RKO (cell line): ENCODE measurements at regions not wholly inside any gene's neighbourhood (a gene's known extent, or its start where the extent isn't known, plus 50 kb on each side); places are given as distances from the start of the nearest gene placed in this dataset.
"Not testable (repeated sequence)": the region's sequence is repeated elsewhere in the genome, so short reads cannot be mapped to it uniquely, and the experiment has no call there.

Source experiments
- DNase-seq: peaks from one replicate; pipeline ENCODE4 v3.0.0-alpha.2; 2016; ENCODE audit warnings: low spot score

- not testable (repeated sequence) for DNase-seq
Observed at GRCh38 chr12:23253910-23254309, 628.9 kb downstream of the ETNK1 start.

GRCh38 chr12:23259558-23259957 is 634.6 kb downstream of the ETNK1 start:
- no peak for DNase-seq

- DNase-seq = no peak
Observed at GRCh38 chr12:23262670-23263069, 637.7 kb downstream of the ETNK1 start.

- no peak for DNase-seq
Observed at GRCh38 chr12:23277831-23278230, 652.9 kb downstream of the ETNK1 start.

GRCh38 chr12:23281295-23281694 is 656.3 kb downstream of the ETNK1 start:
- DNase-seq = no peak

GRCh38 chr12:23282701-23283100 is 657.7 kb downstream of the ETNK1 start:
- no peak for DNase-seq

GRCh38 chr12:23285764-23286530 is 661.0 kb downstream of the ETNK1 start:
- not testable (repeated sequence) for DNase-seq

- no peak for DNase-seq
Observed at GRCh38 chr12:23290627-23291330, 658.7 kb downstream of the SOX5 start.

GRCh38 chr12:23303220-23303619 is 646.2 kb downstream of the SOX5 start:
- DNase-seq = no peak

- DNase-seq = no peak
Observed at GRCh38 chr12:23303821-23304220, 645.6 kb downstream of the SOX5 start.

- DNase-seq = no peak
Observed at GRCh38 chr12:23333938-23334337, 615.5 kb downstream of the SOX5 start.

- no peak for DNase-seq
Observed at GRCh38 chr12:23335593-23335992, 613.9 kb downstream of the SOX5 start.

GRCh38 chr12:23337213-23337612 is 612.3 kb downstream of the SOX5 start:
- no peak for DNase-seq

- no peak for DNase-seq
Observed at GRCh38 chr12:23340351-23340750, 609.1 kb downstream of the SOX5 start.

- no peak for DNase-seq
Observed at GRCh38 chr12:23342407-23342806, 607.1 kb downstream of the SOX5 start.

GRCh38 chr12:23349564-23349963 is 599.9 kb downstream of the SOX5 start:
- DNase-seq = no peak

GRCh38 chr12:23350808-23351207 is 598.7 kb downstream of the SOX5 start:
- no peak for DNase-seq

GRCh38 chr12:23352670-23353069 is 596.8 kb downstream of the SOX5 start:
- no peak for DNase-seq

GRCh38 chr12:23354800-23355199 is 594.7 kb downstream of the SOX5 start:
- no peak for DNase-seq

GRCh38 chr12:23356440-23356839 is 593.0 kb downstream of the SOX5 start:
- DNase-seq = no peak

- DNase-seq = no peak
Observed at GRCh38 chr12:23356927-23357708, 592.4 kb downstream of the SOX5 start.

GRCh38 chr12:23359975-23360701 is 589.3 kb downstream of the SOX5 start:
- DNase-seq = no peak
